GM12892 (cell line): ENCODE measurements at regions not wholly inside any gene's neighbourhood (a gene's known extent, or its start where the extent isn't known, plus 50 kb on each side); places are given as distances from the start of the nearest gene placed in this dataset.

Source experiments
- DNase-seq: peaks from one replicate; pipeline ENCODE4 v3.0.0; 2011; ENCODE audit not compliant: insufficient read length
- FAIRE-seq: peaks from 2 replicates; lab custom pipeline; 2011; peaks lifted over from hg19 to GRCh38; lab: Jason Lieb, UNC
- POLR2A ChIP-seq: IDR thresholded peaks from 2 replicates; pipeline ENCODE4 v1.6.1; 2011; ENCODE audit warnings: low read depth, low read length, control low read depth
- POLR2AphosphoS5 ChIP-seq: IDR thresholded peaks from 2 replicates; pipeline ENCODE4 v1.6.1; 2011; ENCODE audit warnings: low read depth, low read length, control low read depth
- TAF1 ChIP-seq: IDR thresholded peaks from 2 replicates; pipeline ENCODE4 v1.6.1; 2011; ENCODE audit warnings: low read depth, mild to moderate bottlenecking, control low read depth, low read length, borderline replicate concordance

DNA sequence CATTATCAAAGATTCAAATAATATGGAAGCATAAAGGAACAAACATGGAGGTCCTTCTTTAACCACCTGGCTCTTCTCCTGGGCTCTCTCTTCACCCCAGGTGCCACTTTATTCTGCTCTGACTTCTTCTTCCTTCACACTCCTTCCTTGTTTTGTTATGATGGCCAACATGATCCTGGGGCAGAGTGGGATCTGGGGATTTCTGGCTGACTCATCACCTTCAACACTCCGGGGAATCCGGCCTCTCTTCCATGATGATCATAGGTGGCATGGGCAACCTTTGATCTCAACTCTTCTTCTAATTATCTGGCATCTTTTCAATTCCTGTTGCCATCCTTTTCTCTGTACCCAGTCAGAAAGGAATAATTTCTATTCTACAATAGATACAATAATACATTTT lies 62.1 kb upstream of the TRPC7 start:
- no peak for TF ChIP-seq TAF1
- no peak for TF ChIP-seq POLR2A
- TF ChIP-seq POLR2AphosphoS5: no peak
- FAIRE-seq (no peak), DNase-seq (no peak)

DNA sequence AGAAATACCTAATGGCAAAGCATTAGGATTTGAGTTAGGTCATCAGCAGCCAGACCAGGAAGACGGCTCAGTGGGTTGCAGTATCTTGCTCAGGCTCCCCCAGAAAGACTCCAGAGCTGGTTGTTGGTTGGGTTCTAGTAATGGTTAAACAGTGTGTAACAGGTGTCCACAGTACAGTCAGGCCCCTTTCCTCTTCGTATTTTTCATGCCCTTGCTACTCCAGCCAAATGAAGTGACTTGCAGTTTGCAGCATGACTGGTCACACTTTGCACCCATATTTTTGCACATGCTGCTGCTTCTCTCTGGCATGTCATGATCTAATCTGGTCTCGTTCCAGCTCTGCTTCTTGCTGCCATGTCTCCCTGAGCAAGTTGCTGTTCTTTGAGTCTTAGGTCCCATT lies 60.6 kb upstream of the TRPC7 start:
- no peak for TF ChIP-seq TAF1
- no peak for TF ChIP-seq POLR2AphosphoS5
- TF ChIP-seq POLR2A: no peak
- FAIRE-seq (no peak), DNase-seq (no peak)

GRCh38 chr5:136424835-136425584 lies 59.7 kb upstream of the TRPC7 start:
- no peak for TF ChIP-seq POLR2A
- no peak for TF ChIP-seq POLR2AphosphoS5
- TF ChIP-seq TAF1: no peak
- DNase-seq: peak; percentile 19
- FAIRE-seq: peak; percentile 87

DNA sequence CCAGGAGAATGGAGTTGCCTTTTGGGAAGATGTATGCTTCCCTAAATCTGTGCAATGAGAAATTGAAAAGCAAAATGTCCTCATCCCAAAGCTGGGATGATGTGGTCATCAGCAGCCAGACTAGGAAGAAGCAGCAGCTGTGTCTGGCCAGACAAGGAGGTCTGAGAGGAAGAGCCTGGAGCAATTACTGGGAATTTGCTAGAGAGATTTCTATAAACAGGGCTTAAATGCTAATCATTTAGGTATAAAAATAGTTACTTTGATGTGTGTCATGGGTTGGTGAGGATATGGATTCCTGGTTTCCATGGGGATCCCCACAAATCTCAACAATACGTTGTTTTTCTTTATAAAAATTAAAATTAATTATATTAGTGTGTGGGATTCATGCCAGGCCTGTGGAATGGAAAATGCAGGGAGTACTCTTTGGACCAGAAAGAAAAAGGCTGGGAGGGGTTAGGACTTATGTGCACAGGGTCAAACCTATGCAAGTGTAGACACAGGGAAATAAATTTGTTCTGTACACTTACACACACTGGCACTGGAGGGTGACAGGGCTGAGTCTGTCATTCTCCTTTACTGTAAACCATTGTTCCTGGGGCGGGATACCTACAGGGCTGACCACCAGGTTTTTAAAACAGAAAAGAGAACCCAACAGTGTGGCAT lies 58.7 kb upstream of the TRPC7 start:
- FAIRE-seq (no peak), DNase-seq (no peak)
- TF ChIP-seq POLR2AphosphoS5 (no peak), TAF1 (no peak), POLR2A (no peak)

DNA sequence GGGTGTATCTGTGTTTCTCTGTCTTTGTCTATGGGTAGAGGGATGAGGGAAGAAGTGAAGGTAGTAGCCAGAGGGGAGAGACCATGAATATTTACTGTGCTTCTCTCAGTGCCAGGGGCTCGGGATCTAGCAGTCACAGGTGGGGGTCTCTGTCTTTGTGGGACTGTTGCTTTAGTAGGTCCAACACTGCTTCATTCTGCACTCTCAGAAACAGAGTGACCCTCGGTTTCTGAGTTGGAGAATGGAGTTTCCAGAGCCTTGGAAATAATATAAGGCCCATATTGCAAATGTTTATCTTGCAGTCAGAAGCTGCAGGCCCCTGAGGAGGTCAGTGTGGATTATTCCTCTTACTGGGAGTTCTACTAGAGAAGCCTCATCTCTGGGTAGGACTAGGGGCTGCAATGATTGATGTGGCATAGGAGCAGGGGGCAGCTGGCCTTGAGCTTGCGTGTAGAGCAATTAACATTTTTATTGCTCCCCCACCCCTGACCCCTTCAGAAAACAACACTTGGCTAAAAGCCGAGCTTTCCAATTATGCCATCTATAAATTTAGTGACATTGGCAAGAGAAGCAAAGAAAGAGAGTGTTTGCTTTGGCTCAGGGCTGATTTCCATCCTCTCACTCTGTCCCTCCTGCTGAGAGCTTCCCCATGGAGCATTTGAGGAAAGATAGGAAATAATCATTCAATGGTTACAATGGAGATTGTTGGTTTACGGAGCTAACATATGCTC lies 55.0 kb upstream of the TRPC7 start:
- FAIRE-seq (no peak), DNase-seq (no peak)
- no peak for TF ChIP-seq TAF1
- TF ChIP-seq POLR2A: no peak
- no peak for TF ChIP-seq POLR2AphosphoS5

- no peak for TF ChIP-seq TAF1
- no peak for TF ChIP-seq POLR2AphosphoS5
- no peak for TF ChIP-seq POLR2A
- no peak for DNase-seq
- no peak for FAIRE-seq
These were observed 53.0 kb upstream of the TRPC7 start for GRCh38 chr5:136418301-136418700.
